NCI-H1417 treated with DMSO at 0.1 percent for 48 hours (cell line): ENCODE measurements at regions not wholly inside any gene's neighbourhood (a gene's known extent, or its start where the extent isn't known, plus 50 kb on each side); places are given as distances from the start of the nearest gene placed in this dataset.

ENCODE experiments used
- DNase-seq: peaks from one replicate; lab custom pipeline; 2025; lab: John Stamatoyannopoulos, UW

DNA sequence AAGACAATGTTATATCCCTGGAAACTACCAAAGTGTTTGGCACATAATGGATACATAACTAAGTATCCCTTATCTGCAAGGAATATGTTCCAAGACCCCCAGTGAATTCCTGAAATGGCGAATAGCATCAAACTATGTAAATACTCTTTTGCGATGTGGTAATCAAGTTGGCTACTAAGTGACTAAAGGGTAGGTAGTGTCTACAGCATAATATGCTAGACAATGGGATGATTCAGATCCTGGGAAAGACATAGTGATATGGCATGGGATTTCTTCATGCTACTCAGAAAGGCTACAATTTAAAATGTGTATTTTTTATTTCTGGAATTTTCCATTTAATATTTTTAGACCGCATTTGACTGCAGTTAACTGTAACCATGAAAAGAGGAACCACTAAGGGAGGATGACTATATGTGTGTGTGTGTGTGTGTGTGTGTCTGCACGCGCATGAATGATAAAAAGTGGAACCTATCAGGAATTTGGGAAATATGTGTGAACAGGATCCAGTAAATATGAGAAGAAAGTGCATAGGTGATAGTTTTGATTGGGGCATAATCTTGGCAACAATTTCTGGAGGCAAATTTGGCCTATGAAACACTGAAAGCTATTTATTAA is 1899.9 kb downstream of the NCAM2 start:
- no peak for DNase-seq

DNA sequence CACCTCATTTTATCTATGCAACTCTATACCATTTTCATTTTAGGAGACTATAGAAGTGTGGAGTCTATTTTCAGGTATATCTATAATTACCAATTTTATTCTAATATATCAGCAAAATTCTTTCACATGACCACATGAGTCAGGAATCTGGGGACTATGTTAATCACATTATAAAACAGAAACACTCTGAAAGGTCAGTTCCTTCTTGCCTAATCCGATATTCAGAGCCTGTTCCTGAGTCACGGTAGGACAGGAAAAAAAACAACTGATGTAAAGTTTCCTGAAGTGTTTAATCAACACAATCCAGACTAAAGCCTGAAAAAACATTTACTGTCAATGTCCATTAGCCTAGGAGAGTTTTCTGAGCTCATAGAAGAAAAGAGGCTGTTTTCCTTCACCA is 1902.3 kb downstream of the NCAM2 start:
- DNase-seq: no peak

DNA sequence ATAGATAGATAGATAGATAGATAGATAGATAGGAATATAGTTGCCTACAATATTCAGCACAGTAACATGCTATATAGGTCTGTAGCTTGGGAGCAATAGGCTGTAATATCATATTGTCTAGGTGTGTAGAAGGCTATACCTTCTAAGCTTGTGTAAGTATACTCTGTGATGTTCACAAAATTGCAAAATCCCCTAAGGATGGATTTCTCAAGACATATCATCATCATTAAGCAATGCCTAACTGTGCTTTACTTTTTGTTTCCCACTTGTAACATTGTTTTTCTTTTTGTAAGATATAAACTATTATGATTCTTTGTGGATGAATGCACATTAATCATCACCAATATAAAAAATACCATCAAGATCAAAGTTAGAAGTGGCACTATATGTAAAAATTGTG is 1905.6 kb downstream of the NCAM2 start:
- DNase-seq: no peak

DNA sequence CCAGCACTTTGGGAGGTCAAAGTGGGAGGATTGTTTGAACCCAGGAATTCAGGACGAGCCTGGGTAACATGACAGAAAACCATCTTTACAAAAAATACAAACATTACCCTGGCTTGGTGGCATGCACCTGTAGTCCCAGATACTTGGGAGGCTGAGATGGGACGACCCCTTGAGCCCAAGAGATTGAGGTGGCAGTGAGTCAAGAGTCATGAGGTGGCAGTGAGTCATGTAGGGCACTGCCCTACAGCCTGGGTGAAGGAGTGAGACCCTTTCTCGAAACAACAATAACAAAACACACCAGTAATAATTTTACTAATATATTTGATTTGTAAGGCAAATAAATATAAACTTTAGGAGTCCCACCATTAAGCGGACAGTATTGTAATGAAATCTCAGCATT is 1906.2 kb downstream of the NCAM2 start:
- no peak for DNase-seq

DNA sequence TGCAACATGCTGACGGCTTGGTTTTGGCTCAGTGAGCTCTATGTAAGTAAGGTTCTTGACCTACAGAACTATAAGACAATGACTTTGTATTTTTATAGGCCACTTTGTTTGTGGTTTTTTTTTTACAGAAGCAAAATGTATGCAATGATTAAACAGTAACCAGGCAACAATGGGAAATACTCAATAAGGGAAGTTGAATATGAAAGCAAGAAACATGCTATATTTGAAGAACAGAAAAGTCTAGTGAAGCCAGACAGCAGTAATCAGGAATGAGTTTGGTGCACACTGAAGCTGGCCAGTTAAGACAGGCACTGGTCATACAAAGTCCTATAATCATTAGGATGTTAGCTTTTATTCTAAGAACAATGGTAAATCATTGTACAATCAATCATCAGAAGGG is 1926.8 kb downstream of the NCAM2 start:
- DNase-seq: no peak

DNA sequence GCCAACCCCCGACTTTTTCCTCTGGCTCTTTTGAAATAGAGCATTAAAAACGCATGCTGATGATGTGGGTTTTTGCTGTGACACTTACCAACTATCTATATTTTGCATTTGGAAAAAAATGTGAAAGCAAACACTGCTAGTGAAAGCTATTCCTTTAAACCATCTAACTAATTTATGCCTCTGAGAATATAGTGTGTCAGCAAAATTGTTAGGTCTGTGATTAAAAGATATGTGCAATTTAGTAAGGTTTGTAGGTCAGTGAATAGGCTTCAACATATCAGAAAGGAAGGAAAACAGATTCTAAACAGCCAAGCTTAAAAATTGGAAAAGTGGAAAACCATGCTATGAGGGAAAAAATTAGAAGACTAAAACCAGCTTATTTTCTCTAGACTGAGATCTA is 1929.3 kb downstream of the NCAM2 start:
- no peak for DNase-seq

DNA sequence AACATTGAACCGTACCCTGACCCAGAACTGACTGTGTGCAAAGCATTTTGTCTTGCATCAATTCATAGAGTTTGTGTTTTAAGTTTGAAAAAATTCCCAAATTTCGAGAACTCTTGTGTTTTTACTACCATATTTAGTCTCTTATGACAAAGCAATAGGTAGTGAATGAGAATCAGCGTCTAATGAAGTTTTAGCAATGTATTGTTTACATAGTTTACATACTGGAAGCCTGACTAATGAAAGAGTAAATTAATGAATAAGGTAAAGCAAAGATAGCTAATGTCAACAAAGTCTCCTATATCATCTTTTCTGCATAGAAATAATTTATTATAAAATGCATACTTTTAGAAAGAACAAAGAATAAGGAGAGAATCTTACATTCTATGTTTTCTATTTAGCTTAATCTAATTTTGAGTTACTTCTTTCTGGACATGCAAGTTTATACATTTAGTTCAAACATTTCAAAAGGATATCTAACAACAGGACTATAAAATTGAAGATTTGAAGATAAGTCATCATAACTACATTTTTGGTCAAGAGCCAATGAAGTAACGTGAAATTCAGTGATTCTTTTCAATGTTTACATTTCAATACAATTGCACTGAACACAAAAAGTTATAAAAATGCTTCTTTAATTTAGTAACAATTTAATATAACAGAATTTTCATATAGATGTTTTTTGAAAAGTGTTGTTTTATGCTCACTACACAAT is 1943.7 kb downstream of the NCAM2 start:
- DNase-seq: no peak

DNA sequence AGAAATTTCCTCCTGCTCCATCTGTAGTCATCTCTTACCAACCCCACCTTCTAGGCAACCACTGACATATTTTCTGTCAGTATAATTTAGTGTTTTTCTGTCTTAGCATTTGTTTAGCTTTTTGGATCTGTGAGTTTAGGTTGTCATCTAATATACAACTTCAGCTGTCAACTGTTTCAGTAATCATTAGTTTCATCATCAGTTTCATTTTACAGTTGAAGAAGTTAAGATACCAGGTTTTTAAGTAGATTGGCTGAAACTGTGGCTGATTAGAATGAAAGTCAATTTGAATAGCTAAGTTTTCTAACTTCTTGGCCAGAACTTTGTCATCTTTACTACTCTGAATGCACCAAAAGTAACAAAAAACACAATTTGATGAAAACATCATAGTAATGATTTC is 1957.3 kb downstream of the NCAM2 start:
- DNase-seq: no peak

DNA sequence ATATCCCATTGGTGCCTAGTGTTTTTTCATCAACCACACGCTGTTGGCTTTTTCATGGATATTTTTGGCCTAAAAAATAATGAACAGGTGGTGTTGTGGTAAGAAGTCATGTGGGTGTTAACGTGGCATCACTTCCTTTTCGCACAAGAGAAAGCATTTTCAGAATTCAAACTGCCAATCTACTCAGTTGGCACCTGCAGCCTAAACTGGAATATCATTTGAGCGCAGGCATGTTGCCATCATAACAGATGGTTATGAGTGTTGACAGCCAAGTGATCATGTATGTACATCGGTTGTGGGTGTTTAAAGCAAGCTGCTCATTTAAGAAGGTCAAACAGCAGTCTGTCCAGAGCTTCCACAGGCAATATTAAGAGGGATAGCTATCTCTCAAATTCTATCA is 1963.0 kb downstream of the NCAM2 start:
- DNase-seq: no peak

DNA sequence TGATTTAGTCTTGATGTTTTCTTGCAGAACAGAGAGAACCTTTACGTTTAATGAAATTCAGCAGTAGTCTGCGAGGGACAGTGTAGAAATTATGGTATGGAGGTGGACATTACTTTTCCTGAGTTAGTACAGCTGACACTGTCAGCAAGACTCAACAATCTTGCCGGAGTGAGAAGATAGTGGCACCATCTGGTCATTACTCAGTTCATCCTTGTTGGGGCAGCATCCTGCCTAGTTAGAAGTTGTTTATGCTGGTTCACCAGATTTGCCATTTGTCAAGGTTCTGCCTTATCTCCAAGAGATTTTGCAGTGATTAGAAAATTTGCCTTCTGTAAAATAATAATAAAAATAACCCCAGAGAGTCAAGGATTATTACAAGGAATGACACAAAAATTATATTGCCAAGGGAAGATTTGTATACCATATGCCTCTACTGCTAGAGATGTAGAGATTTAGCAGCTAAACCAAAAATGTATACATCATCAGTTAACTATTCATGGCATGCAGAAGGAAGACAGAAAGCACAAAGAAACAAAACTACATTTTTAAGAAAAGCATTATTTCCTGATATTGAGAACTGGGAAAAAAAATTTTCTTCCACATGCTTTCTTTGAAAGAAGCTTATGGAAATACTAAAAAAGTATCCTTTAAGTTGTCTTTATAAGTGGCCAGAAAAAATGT is 1967.4 kb downstream of the NCAM2 start:
- no peak for DNase-seq

DNA sequence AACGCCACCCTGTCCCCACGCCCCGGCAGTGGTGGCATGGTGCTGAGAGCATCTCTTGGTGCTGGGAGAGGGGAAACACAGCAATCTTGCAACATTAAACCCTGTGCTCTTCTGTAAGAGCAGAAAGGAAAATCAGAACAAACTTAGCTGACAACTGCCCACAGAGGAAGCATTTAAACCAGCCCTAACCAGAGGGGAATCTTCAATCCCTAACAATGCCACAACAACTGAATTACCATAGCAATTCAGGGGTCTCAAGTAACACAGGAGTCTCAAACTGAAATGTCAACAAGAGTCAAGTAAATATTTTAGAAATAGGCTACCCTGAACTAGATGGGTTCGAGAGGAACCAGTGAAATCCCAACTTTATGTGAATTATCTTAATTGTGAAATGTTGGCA is 1983.6 kb downstream of the NCAM2 start:
- no peak for DNase-seq

DNA sequence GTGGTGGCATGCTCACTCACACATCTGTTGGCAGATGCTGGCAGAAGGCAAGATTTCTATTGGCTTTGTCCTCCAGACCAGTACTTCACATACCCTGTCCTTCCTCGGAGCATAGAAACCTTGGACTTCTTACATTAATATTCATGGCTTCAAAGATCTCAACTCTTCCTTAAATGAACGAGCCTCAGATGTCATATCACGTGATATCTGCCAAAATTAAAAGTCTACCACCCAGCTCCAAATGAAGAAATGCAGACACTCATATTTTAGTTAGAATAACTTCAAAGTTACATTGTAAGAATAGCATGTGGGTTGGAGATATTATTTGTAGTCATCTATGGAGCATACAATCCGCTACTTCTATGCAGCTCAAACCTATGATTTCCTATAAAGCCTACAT is 1994.9 kb downstream of the NCAM2 start:
- DNase-seq: no peak

DNA sequence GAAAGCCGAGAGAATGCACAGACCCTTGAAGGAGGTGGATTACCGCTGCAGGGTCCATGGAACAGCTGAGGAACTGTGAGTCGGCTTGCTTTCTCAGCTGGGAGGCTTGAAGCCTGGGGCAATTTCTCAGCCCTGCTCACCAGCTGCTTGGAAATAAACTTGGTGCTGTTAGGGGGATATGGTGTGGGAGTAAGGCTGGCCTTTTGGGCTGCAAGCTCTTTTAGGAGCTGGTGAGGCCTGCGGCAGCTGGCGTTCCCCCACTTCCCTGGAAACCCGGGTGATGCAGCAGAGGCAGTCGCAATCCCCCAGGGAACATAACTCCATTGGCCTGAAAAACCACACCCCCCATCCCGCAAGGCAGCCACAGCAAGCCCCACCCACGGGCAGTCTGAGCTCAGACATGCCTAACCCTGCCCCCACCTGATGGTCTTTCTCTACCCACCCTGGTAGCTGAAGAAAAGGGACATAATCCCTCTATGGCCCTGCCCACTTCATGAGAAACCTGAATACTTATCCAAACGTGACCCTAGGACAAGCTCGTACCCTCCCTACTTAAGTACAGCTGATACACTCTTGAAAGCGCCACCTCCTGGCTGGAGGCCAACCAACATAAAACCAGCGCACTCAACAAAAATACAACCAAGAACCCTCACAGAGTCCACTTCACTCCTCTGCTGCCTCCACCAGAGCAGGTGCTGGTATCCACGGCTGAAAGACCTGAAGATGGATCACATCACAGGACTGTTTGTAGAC is 1995.8 kb downstream of the NCAM2 start:
- DNase-seq: no peak

DNA sequence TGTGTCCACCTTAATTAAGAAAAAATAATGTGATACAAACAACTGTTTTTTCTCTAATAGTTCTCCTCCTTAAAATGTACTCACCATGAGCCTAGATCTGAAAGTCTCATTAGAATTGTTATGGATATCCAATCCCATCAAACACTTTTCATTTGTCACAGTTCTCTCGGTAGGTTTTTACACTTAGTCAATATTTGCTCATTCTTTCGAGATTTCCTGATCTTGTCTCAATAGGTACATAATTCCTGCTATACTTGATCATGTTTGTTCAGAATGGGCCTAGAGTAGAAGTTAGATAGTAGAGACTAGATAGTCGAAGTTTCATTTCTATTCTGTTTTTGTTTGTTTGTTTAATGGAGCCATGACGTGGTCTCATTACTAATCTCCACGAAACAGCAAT is 2005.7 kb downstream of the NCAM2 start:
- DNase-seq: no peak

DNA sequence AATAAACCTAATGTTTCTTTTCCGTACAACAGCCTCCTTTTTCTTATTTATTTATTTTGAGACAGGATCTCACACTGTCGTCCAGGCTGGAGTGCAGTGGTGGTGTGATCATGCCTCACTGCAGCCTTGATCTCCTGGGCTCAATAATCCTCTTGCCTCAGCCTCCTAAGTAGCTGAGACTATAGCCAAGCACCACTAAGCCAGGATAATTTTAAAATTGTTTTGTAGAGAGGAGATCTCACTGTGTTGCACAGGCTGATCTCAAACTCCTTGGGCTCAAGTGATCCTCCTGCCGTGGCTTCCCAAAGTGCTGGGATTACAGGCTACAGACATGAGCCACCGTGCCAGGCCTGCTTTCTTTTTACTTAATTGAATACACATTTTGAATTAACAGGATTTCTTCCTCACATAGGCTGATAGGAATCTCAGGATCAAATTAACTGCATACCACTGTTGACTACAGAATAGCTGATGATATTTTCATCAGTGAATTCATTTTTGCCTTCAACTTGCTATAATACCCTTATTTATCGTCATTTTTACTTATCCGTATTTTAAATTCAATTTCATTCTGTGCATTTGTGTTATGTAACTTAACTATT is 2010.5 kb downstream of the NCAM2 start:
- no peak for DNase-seq

DNA sequence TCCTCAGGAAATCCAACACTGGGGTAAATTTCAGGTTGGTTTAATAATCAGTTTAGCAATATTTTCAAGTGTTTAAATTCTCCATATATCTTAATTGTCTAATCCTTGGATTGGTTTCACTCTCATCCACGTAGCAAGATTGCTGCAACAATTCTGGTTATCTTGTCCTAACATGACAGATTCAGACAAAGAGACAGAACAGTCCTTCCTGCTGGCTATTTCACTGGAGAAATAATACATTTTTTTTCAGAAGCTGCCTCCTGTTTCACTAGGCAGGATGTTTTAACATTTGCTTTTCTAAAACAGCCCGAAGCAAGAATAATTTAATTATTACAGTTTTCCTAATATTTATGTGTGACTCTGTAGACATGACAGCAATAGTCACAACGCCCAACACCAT is 2011.2 kb downstream of the NCAM2 start:
- no peak for DNase-seq

DNA sequence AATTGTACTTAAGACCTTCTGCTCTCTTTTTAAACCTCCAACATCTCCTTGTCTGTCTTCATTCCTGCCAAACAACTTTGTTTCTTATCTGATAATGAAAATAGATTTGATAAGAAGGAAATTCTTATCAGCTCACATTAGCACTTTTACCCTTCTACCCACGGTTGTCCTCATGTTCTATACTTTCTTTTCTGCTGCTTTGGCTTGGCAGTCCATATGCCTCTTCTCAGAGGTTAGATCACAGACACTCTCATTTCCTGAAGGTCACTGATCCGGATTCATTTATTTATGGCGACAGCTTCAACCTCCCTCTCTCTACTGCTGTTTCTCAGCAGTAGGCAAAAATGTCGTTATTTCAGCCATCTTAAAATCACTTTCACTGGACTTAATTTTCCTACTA is 2015.8 kb downstream of the NCAM2 start:
- DNase-seq: no peak

DNA sequence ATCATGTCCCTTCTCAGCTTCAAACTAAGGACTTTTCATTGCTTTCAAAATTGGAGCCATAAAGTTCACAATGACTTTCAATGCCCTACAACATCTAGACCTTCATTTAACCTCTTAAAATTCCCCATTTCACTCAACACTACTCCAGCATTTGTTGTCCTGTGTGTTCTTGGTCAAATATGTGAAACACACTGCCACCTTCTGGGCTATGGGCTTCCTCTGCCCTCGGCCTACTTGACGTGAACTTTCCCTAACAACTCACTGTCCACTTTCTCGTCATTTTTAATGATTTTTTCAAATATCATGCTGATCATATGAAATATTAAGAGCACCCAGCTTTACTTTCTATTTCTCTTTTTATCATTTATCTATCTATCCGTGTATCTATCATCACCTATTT is 2018.4 kb downstream of the NCAM2 start:
- DNase-seq: no peak

DNA sequence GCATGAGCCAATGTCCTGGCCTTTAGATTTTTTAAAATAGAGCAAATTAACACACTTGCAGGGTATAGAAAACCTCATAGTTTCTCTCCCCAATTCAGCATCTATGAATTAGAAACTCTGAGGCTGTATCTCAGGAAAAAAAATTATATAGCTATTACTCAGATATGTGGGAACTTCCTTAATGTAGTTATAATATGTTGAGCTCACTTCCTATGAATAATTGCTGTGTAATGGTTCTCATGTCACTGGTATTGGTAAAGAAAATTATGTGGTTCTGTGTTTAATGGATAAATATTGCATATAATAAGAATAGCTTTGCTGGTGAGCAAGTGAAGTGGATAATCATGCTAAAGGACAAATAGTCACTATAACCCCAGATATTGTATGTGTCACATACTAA is 2019.8 kb downstream of the NCAM2 start:
- no peak for DNase-seq

DNA sequence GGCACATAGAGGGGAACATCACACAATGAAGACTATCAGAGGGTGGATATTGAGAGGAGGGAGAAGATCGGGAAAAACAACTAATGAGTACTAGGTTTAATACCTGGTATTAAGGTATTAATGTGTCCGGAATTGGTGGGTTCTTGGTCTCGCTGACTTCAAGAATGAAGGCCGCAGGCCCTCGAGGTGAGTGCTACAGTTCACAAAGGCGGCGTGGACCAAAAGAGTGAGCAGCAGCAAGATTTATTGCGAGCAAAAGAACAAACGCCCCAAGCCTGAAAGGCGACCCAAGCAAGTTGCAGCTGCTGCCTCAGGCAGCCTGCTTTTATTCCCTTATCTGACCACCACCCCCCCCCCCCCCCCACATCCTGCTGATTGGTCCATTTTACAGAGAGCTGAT is 2022.8 kb downstream of the NCAM2 start:
- DNase-seq: no peak

DNA sequence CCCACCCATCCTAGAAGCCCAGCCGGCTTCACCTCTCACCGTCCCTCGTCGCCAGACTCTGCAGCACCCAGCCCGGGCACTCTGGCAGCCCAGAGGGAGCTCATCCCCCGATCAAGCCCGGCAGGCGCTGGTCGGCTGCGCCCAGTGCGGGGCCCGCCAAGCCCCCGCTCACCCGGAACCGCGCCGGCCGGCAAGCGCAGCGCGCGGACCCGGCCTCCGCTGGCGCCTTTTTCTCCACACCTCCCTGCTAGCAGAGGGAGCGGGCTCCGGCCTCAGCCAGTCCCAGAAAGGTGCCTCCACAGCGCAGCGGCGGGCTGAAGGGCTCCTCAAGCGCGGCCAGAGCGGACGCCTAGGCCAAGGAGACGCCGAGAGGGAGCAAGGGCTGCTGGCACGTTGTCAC is 2023.3 kb downstream of the NCAM2 start:
- DNase-seq: no peak

DNA sequence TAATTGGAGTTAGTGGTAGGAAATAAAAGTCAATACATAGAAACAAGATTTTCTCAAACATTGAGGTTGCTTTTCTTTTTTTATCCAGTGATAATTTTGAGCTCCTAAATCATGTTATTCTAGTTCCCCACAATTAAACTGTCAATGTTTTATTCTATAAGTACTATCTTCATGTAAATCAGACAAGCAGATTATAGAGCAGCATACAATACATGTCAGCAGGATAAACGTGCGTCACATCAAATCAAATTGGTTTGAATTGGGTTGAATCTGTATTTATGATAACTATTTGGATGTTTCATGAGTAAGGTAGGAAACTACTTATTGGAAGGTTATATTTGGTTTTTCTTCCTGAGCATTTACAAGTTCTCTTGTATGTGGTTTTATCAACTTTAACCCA is 2028.7 kb downstream of the NCAM2 start:
- DNase-seq: peak; percentile 74

DNA sequence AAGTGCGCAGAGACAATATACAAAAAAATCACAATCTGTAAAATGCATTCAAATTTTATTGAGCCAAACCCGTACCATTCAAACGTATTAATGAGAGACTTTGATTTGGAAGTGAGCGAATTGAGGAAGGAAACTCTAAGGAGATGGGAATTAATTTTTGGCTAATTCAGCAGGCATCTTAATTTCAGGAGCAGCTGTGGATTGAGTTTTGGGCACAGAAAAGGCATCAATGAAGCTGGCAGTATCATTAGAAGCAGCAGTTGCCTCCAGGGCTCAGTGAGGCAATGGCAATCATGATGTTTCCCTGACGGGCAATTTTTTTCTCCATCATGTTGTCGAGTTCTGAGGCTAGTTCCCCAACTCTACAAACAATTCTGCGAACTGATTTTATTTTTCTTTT is 2041.6 kb downstream of the NCAM2 start:
- DNase-seq: no peak
